Karpas-422 (cell line): ENCODE measurements at regions not wholly inside any gene's neighbourhood (a gene's known extent, or its start where the extent isn't known, plus 50 kb on each side); places are given as distances from the start of the nearest gene placed in this dataset.

Experiments
- DNase-seq: peaks from one replicate; pipeline ENCODE4 v3.0.0-alpha.2; 2015
- H2AFZ ChIP-seq: fragments of 200-600 bp; sonication (generic); 2 replicates; pipeline ENCODE4 v1.6.1; 2014; ENCODE audit warnings: antibody characterized with exemption, low read length, mixed read lengths
- H3K27ac ChIP-seq: fragments of 200-600 bp; sonication (generic); 2 replicates; pipeline ENCODE4 v1.5.1; 2014; ENCODE audit warnings: mild to moderate bottlenecking, low read length, moderate library complexity
- H3K27me3 ChIP-seq: fragments of 200-600 bp; sonication (generic); 2 replicates; pipeline ENCODE4 v1.6.1; 2014; ENCODE audit warnings: low read length, mixed read lengths
- H3K36me3 ChIP-seq: fragments of 200-600 bp; sonication (generic); 2 replicates; pipeline ENCODE4 v1.6.1; 2014; ENCODE audit warnings: low read length, mixed read lengths; ENCODE audit not compliant: insufficient read depth
- H3K4me1 ChIP-seq: fragments of 200-600 bp; sonication (generic); 2 replicates; pipeline ENCODE4 v1.6.1; 2014; ENCODE audit warnings: mild to moderate bottlenecking, low read length, mixed read lengths
- H3K4me2 ChIP-seq: fragments of 200-600 bp; sonication (generic); 2 replicates; pipeline ENCODE4 v1.6.1; 2014; ENCODE audit warnings: low read length, low read depth, mild to moderate bottlenecking; ENCODE audit not compliant: poor library complexity, severe bottlenecking
- H3K4me3 ChIP-seq: fragments of 200-600 bp; sonication (generic); 2 replicates; pipeline ENCODE4 v1.5.1; 2014; ENCODE audit warnings: mild to moderate bottlenecking, antibody characterized with exemption, low read length, mixed read lengths
- H3K79me2 ChIP-seq: fragments of 200-600 bp; sonication (generic); 2 replicates; pipeline ENCODE4 v1.6.1; 2014; ENCODE audit warnings: mild to moderate bottlenecking, low read length, mixed read lengths
- H3K9ac ChIP-seq: fragments of 200-600 bp; sonication (generic); 2 replicates; pipeline ENCODE4 v1.6.0; 2014; ENCODE audit warnings: low read length
- H3K9me2 ChIP-seq: fragments of 200-600 bp; sonication (generic), shearing (Covaris generic); replicated peaks from 2 replicates; pipeline ENCODE4 v1.6.0; 2014; ENCODE audit warnings: mild to moderate bottlenecking, low read length, moderate library complexity; ENCODE audit not compliant: insufficient read depth
- H3K9me3 ChIP-seq: fragments of 300-700, 200-600 bp; sonication (generic); 2 replicates; pipeline ENCODE4 v1.6.1; 2014; ENCODE audit warnings: low read length, mixed read lengths
- H4K20me1 ChIP-seq: fragments of 200-600 bp; sonication (generic); 2 replicates; pipeline ENCODE4 v1.6.1; 2014; ENCODE audit warnings: mild to moderate bottlenecking, antibody characterized with exemption, low read length, low read depth; ENCODE audit not compliant: insufficient read depth

DNA sequence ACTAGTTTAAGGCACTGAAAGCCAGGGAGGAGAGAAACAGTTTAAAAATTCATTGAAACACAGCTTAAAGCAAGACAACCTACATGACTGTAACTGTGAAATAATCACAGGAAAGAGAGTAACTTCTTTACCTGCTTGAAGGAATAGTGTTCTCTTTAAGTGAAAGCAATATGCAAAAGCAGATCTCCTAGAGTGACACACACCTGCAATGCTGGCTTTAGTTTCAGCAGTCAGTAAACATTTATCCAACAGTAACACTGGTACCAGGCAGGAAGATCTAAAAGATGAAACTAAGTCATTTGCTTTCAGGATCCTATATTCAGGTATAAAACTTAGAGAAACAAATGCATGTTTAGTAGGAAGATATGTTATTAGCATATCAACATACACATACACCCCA, 85.3 kb upstream of the PPM1H start:
- no peak overlapping the region for H3K4me2 ChIP-seq
- no peak overlapping the region for H3K27ac ChIP-seq

DNA sequence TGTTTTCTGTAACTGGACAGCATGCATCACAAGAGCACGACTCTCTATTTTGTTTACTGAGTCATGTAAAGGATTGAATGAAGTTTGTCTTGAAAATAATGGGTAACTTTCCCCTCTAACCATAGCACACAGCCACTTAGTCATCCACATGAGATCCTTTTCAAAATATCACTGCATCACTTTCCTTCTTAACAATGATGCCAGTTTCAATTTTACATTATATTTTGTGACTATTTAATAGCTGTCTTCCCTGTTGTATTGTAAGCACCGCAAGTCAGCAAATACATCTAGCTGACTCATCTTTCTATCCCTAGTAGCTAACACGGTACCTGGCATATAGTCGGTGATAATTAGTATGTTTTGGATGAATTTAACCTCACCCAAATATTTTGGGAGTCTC, 83.3 kb upstream of the PPM1H start:
- no peaks in the 10 kb centered on the region for H3K36me3 ChIP-seq
- H3K9ac ChIP-seq: no peak overlapping the region
- H3K27ac ChIP-seq: no peak overlapping the region
- no peak overlapping the region for H2AFZ ChIP-seq
- no peaks in the 10 kb centered on the region for H3K79me2 ChIP-seq
- no peak overlapping the region for H3K4me2 ChIP-seq
- no peak for DNase-seq
- no peaks in the 10 kb centered on the region for H3K27me3 ChIP-seq
- no peaks in the 10 kb centered on the region for H3K9me3 ChIP-seq
- no peak overlapping the region for H3K4me3 ChIP-seq
- H4K20me1 ChIP-seq: no peaks in the 10 kb centered on the region
- no peaks in the 10 kb centered on the region for H3K9me2 ChIP-seq
- peaks cover 5% of the 10 kb centered on the region for H3K4me1 ChIP-seq

More for the DNA sequence above, 85.3 kb upstream of the PPM1H start:
- no peak overlapping the region for H3K4me3 ChIP-seq
- H3K4me1 ChIP-seq: peaks cover 5% of the 10 kb centered on the region
- no peak overlapping the region for H3K9ac ChIP-seq
- H3K9me3 ChIP-seq: no peaks in the 10 kb centered on the region
- H3K27me3 ChIP-seq: no peaks in the 10 kb centered on the region
- no peaks in the 10 kb centered on the region for H4K20me1 ChIP-seq
- DNase-seq: no peak
- H3K36me3 ChIP-seq: no peaks in the 10 kb centered on the region
- H3K79me2 ChIP-seq: no peaks in the 10 kb centered on the region
- no peak overlapping the region for H2AFZ ChIP-seq
- no peaks in the 10 kb centered on the region for H3K9me2 ChIP-seq

DNA sequence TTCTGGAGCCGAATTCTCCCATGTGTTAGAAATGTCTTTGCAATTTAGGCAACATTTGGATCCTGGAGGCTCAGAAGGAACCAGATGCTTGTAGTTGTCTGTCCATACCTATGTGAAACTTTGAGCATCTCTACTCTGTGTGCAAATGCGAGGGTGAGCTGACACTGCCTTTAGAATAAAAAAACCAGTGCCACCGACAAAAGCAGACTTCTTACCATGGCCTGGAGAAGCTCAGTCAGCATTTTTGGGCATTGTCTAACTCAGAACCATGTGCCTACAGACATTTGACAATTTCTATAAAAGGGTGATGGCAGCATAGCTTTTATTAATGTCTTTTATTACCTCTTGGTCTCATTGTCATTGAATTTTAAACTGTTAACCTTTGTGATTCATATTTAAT, 78.4 kb upstream of the PPM1H start:
- H3K9me2 ChIP-seq: no peaks in the 10 kb centered on the region
- no peak overlapping the region for H3K9ac ChIP-seq
- no peak overlapping the region for H2AFZ ChIP-seq
- no peaks in the 10 kb centered on the region for H3K27me3 ChIP-seq
- no peaks in the 10 kb centered on the region for H3K79me2 ChIP-seq
- no peak overlapping the region for H3K4me3 ChIP-seq
- H4K20me1 ChIP-seq: no peaks in the 10 kb centered on the region
- H3K27ac ChIP-seq: no peak overlapping the region
- no peak for DNase-seq
- no peaks in the 10 kb centered on the region for H3K9me3 ChIP-seq
- no peaks in the 10 kb centered on the region for H3K4me1 ChIP-seq
- no peaks in the 10 kb centered on the region for H3K36me3 ChIP-seq
- no peak overlapping the region for H3K4me2 ChIP-seq

- H3K27me3 ChIP-seq: no peaks in the 10 kb centered on the region
- no peak overlapping the region for H2AFZ ChIP-seq
- no peaks in the 10 kb centered on the region for H3K36me3 ChIP-seq
- no peaks in the 10 kb centered on the region for H3K9me3 ChIP-seq
- H3K27ac ChIP-seq: no peak overlapping the region
- no peak overlapping the region for H3K4me3 ChIP-seq
- no peaks in the 10 kb centered on the region for H4K20me1 ChIP-seq
- no peak for DNase-seq
- no peaks in the 10 kb centered on the region for H3K4me1 ChIP-seq
- H3K9me2 ChIP-seq: no peaks in the 10 kb centered on the region
- no peaks in the 10 kb centered on the region for H3K79me2 ChIP-seq
- no peak overlapping the region for H3K9ac ChIP-seq
- no peak overlapping the region for H3K4me2 ChIP-seq
These were observed 75.7 kb upstream of the PPM1H start for GRCh38 chr12:63010698-63011097.

DNA sequence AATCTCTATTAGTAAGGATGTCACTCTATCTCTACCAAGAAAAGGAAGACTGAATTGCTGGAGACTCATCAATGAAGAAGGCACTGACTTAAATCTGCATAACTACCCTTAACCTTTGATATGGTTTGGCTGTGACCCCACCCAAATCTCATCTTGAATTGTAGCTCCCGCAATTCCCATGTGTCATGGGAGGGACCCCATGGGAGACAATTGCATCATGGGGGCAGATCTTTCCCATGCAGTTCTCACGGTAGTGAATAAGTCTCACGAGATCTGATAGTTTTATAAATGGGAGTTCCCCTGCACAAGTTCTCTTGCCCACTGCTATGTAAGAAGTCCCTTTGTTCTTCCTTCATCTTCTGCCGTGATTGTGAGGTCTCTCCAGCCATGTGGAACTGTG, 73.4 kb upstream of the PPM1H start:
- no peak overlapping the region for H3K9ac ChIP-seq
- H3K36me3 ChIP-seq: no peaks in the 10 kb centered on the region
- no peaks in the 10 kb centered on the region for H3K9me2 ChIP-seq
- H3K79me2 ChIP-seq: no peaks in the 10 kb centered on the region
- no peak overlapping the region for H3K27ac ChIP-seq
- no peak overlapping the region for H2AFZ ChIP-seq
- no peaks in the 10 kb centered on the region for H3K27me3 ChIP-seq
- no peak overlapping the region for H3K4me3 ChIP-seq
- H3K4me1 ChIP-seq: no peaks in the 10 kb centered on the region
- no peak for DNase-seq
- H4K20me1 ChIP-seq: no peaks in the 10 kb centered on the region
- H3K9me3 ChIP-seq: no peaks in the 10 kb centered on the region
- no peak overlapping the region for H3K4me2 ChIP-seq

- Histone ChIP-seq H3K27me3 (no peaks in the 10 kb centered on the region), H3K9ac (no peak overlapping the region), H3K27ac (no peak overlapping the region), H4K20me1 (no peaks in the 10 kb centered on the region), H3K9me2 (no peaks in the 10 kb centered on the region), H3K79me2 (no peaks in the 10 kb centered on the region), H2AFZ (no peak overlapping the region), H3K36me3 (no peaks in the 10 kb centered on the region), H3K4me1 (no peaks in the 10 kb centered on the region), H3K4me3 (no peak overlapping the region), H3K9me3 (no peaks in the 10 kb centered on the region), H3K4me2 (no peak overlapping the region)
- no peak for DNase-seq
These were observed 72.8 kb upstream of the PPM1H start for GRCh38 chr12:63007726-63008125.

DNA sequence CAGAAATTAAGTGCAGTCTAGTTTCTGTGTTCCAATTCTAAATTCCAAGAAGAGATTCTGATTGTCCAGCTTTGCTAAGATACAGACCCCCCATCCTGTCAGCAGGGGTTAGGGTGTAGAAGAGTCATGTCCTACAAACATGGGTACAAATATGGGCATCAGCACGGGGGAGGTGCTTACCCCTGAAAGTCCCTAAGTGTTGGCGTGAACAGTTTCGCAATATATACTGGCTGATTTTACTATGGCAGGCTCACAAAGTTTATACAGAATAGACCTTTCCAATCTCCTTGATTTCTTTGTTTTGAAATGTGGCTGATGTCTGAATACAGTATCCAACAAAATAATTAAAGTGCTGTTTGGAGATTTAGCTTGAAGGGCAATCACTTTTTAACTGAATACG, 71.6 kb upstream of the PPM1H start:
- Histone ChIP-seq H3K4me2 (no peak overlapping the region), H3K27me3 (no peaks in the 10 kb centered on the region), H3K4me3 (no peak overlapping the region), H3K36me3 (no peaks in the 10 kb centered on the region), H3K9ac (no peak overlapping the region), H3K79me2 (no peaks in the 10 kb centered on the region), H2AFZ (no peak overlapping the region), H3K27ac (no peak overlapping the region), H3K9me3 (no peaks in the 10 kb centered on the region), H3K9me2 (no peaks in the 10 kb centered on the region), H3K4me1 (no peaks in the 10 kb centered on the region), H4K20me1 (no peaks in the 10 kb centered on the region)
- no peak for DNase-seq

DNA sequence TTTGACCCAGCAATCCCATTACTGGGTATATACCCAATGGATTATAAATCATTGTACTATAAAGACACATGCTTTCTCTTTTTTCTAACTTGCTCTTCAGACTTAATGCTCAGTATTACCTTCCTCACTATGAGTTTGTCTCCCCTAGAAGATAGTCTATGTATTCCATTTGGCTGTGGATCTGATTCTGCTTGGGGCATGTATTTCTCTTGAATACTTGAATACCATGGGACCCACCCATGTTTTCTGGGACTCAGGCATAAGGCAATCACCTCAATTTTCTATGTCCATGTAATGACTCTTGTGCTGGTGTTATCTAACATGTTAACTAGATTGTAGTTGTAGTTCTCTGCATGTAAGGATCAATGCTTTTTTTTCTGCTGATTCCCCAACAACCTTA, 70.4 kb upstream of the PPM1H start:
- Histone ChIP-seq H3K4me2 (no peak overlapping the region), H3K9me3 (no peaks in the 10 kb centered on the region), H3K79me2 (no peaks in the 10 kb centered on the region), H3K9ac (no peak overlapping the region), H4K20me1 (no peaks in the 10 kb centered on the region), H3K4me1 (no peaks in the 10 kb centered on the region), H3K4me3 (no peak overlapping the region), H2AFZ (no peak overlapping the region), H3K27ac (no peak overlapping the region), H3K9me2 (no peaks in the 10 kb centered on the region), H3K27me3 (no peaks in the 10 kb centered on the region), H3K36me3 (no peaks in the 10 kb centered on the region)
- DNase-seq: no peak

DNA sequence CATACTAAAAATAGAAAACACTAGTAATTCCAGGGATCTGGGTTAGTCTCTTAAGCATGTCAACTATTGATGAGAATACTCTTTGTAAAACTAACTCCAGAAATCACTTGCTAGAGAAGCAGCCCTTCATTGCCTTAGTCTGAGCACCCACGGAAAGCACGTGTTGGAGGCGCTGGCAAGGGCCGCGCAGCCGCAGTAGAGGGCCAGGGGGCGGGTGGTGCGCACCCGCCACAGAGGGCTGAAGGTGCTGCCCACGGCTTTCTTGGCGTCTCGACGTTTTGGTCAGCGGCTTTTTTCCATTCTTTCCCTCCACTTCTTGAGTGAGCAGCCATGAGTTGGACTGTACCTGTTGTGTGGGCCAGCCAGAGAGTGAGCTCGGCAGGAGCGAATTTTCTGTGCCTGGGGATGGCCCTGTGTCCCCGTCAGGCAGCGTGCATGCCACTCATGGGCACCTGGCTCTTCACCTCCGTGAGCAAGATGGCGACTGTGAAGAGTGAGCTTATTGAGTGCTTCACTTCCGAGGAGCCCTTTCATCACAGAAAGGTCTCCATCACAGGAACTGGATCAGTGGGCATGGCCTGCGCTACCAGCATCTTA, 68.4 kb upstream of the PPM1H start:
- Histone ChIP-seq H3K27me3 (no peaks in the 10 kb centered on the region), H3K4me1 (no peaks in the 10 kb centered on the region), H3K79me2 (no peaks in the 10 kb centered on the region), H4K20me1 (no peaks in the 10 kb centered on the region), H3K27ac (no peak overlapping the region), H2AFZ (no peak overlapping the region), H3K9me3 (no peaks in the 10 kb centered on the region), H3K4me3 (no peak overlapping the region), H3K36me3 (no peaks in the 10 kb centered on the region), H3K9ac (no peak overlapping the region), H3K4me2 (no peak overlapping the region), H3K9me2 (no peaks in the 10 kb centered on the region)
- no peak for DNase-seq
